IMR-90 (cell line): ENCODE measurements at regions not wholly inside any gene's neighbourhood (a gene's known extent, or its start where the extent isn't known, plus 50 kb on each side); places are given as distances from the start of the nearest gene placed in this dataset.

Experiments
- ATAC-seq: fragments of 200-7000 bp; cut with Tn5 transposase; 2 replicates; pipeline ENCODE4 v1.9.1; 2020; ENCODE audit warnings: low read depth, mild to moderate bottlenecking, moderate library complexity
- BruUV-seq: library from RNA; stranded (reverse); fragments of 400-500 nt; replicated peaks from 2 replicates; lab custom pipeline; 2021; lab: Mats Ljungman, UMichigan
- CTCF ChIA-PET: fragments of 300-600 bp; formaldehyde crosslinking; extraction: SDS; loops from one replicate; lab custom pipeline; 2021; ENCODE audit warnings: antibody characterized with exemption; lab: Yijun Ruan, JAX
- POLR2A ChIA-PET: fragments of 300-600 bp; sonication (Branson Sonifier 250); formaldehyde crosslinking; loops from one replicate; lab custom pipeline; 2022; ENCODE audit warnings: antibody characterized with exemption; ENCODE audit not compliant: unreplicated experiment; lab: Charles Lee
- DNase-seq: peaks from one replicate; pipeline ENCODE4 v3.0.0; 2013
- H2AFZ ChIP-seq: replicated peaks from 2 replicates; pipeline ENCODE3; 2013; ENCODE audit warnings: low read length, mild to moderate bottlenecking; ENCODE audit not compliant: poor library complexity
- H2AK5ac ChIP-seq: 2 replicates; pipeline ENCODE4 v1.6.1; 2013; ENCODE audit warnings: low read depth, low read length, inconsistent platforms
- H2AK9ac ChIP-seq: replicated peaks from 2 replicates; pipeline ENCODE3; 2013; ENCODE audit warnings: mild to moderate bottlenecking, low read depth, low read length, moderate library complexity; ENCODE audit not compliant: poor library complexity
- H2BK120ac ChIP-seq: 2 replicates; pipeline ENCODE4 v1.6.1; 2013; ENCODE audit warnings: low read depth, low read length, inconsistent platforms
- H2BK15ac ChIP-seq: 3 replicates; pipeline ENCODE4 v1.6.1; 2013; ENCODE audit warnings: low read depth, low read length, inconsistent platforms
- H2BK20ac ChIP-seq: 2 replicates; pipeline ENCODE4 v1.6.1; 2013; ENCODE audit warnings: low read depth, mild to moderate bottlenecking, inconsistent platforms, low read length, moderate library complexity
- H2BK5ac ChIP-seq: 2 replicates; pipeline ENCODE4 v1.6.1; 2013; ENCODE audit warnings: mild to moderate bottlenecking, low read depth, low read length, inconsistent platforms; ENCODE audit not compliant: poor library complexity, severe bottlenecking
- H3K14ac ChIP-seq: replicated peaks from 2 replicates; pipeline ENCODE4 v1.6.1; 2013; ENCODE audit warnings: low read depth, low read length, inconsistent platforms
- H3K18ac ChIP-seq: 2 replicates; pipeline ENCODE4 v1.6.1; 2013; ENCODE audit warnings: low read depth, low read length, control low read depth
- H3K23ac ChIP-seq: 2 replicates; pipeline ENCODE4 v1.6.1; 2013; ENCODE audit warnings: low read depth, low read length, inconsistent platforms
- H3K27ac ChIP-seq: 2 replicates; pipeline ENCODE4 v1.5.1; 2013; ENCODE audit warnings: mild to moderate bottlenecking, control low read depth, low read length; ENCODE audit not compliant: insufficient read depth
- H3K27me3 ChIP-seq: 2 replicates; pipeline ENCODE4 v1.6.1; 2013; ENCODE audit warnings: low read length; ENCODE audit not compliant: control insufficient read depth, insufficient read depth
- H3K36me3 ChIP-seq: 2 replicates; pipeline ENCODE4 v1.6.1; 2013; ENCODE audit warnings: low read length, mixed read lengths; ENCODE audit not compliant: control insufficient read depth, insufficient read depth
- H3K4ac ChIP-seq: 2 replicates; pipeline ENCODE4 v1.6.1; 2013; ENCODE audit warnings: low read depth, low read length, inconsistent platforms
- H3K4me1 ChIP-seq: 2 replicates; pipeline ENCODE4 v1.6.1; 2013; ENCODE audit warnings: low read length, mixed read lengths; ENCODE audit not compliant: control insufficient read depth, insufficient read depth
- H3K4me2 ChIP-seq: 2 replicates; pipeline ENCODE4 v1.6.1; 2013; ENCODE audit warnings: low read depth, mild to moderate bottlenecking, control low read depth, low read length, moderate library complexity
- H3K4me3 ChIP-seq: 2 replicates; pipeline ENCODE4 v1.5.1; 2013; ENCODE audit warnings: low read depth, mild to moderate bottlenecking, control low read depth, low read length, moderate library complexity; ENCODE audit not compliant: insufficient read depth
- H3K56ac ChIP-seq: 2 replicates; pipeline ENCODE4 v1.6.1; 2013; ENCODE audit warnings: low read length, inconsistent platforms; ENCODE audit not compliant: insufficient read depth; ENCODE audit errors: extremely low read depth
- H3K79me1 ChIP-seq, 2 experiments: 2 replicates each; pipeline ENCODE4 v1.6.1; 2013; ENCODE audit warnings: low read length in 2 of 2, inconsistent platforms in 1 of 2, low read depth in 1 of 2
- H3K9ac ChIP-seq: 2 replicates; pipeline ENCODE4 v1.6.1; 2013; ENCODE audit warnings: low read depth, low read length, control low read depth
- H3K9me1 ChIP-seq: 2 replicates; pipeline ENCODE4 v1.6.1; 2013; ENCODE audit warnings: low read length, inconsistent platforms; ENCODE audit not compliant: insufficient read depth
- H3K9me3 ChIP-seq: 2 replicates; pipeline ENCODE4 v1.6.1; 2013; ENCODE audit warnings: low read length; ENCODE audit not compliant: control insufficient read depth, insufficient read depth
- H4K20me1 ChIP-seq: 2 replicates; pipeline ENCODE4 v1.6.1; 2013; ENCODE audit warnings: low read length, inconsistent platforms; ENCODE audit not compliant: insufficient read depth
- H4K5ac ChIP-seq: 2 replicates; pipeline ENCODE4 v1.6.1; 2013; ENCODE audit warnings: mild to moderate bottlenecking, low read depth, low read length, control low read depth
- H4K8ac ChIP-seq, 2 experiments: 2 replicates each; pipeline ENCODE4 v1.6.1; 2013; ENCODE audit warnings: low read depth in 2 of 2, low read length in 2 of 2, control low read depth in 1 of 2, inconsistent platforms in 1 of 2
- H4K91ac ChIP-seq: 2 replicates; pipeline ENCODE4 v1.6.1; 2013; ENCODE audit warnings: low read depth, low read length, inconsistent platforms; ENCODE audit not compliant: insufficient read depth
- BHLHE40 ChIP-seq: fragments of 150-350 bp; IDR thresholded peaks from 2 replicates; pipeline ENCODE4 v1.6.1; 2016; ENCODE audit warnings: mild to moderate bottlenecking, low read depth, low read length
- CEBPB ChIP-seq: IDR thresholded peaks from 2 replicates; pipeline ENCODE4 v1.6.1; 2012; ENCODE audit warnings: low read depth, low read length, improper control_type of control experiment
- CHD1 ChIP-seq: IDR thresholded peaks from 2 replicates; pipeline ENCODE4 v1.6.1; 2012; ENCODE audit warnings: low read depth, low read length, improper control_type of control experiment
- CTCF ChIP-seq: conservative IDR thresholded peaks from 2 replicates; pipeline ENCODE4 v1.5.1; 2012; ENCODE audit warnings: mild to moderate bottlenecking, low read depth, low read length, improper control_type of control experiment
- FOS ChIP-seq: fragments of 150-350 bp; IDR thresholded peaks from 2 replicates; pipeline ENCODE4 v1.6.1; 2016; ENCODE audit warnings: low read depth, low read length
- MAFK ChIP-seq: IDR thresholded peaks from 2 replicates; pipeline ENCODE4 v1.6.1; 2012; ENCODE audit warnings: low read depth, low read length, improper control_type of control experiment
- MAZ ChIP-seq: IDR thresholded peaks from 2 replicates; pipeline ENCODE4 v1.6.1; 2012; ENCODE audit warnings: low read depth, mild to moderate bottlenecking, low read length, improper control_type of control experiment, moderate library complexity, borderline replicate concordance
- MXI1 ChIP-seq: IDR thresholded peaks from 2 replicates; pipeline ENCODE4 v1.6.1; 2012; ENCODE audit warnings: low read depth, mild to moderate bottlenecking, low read length, moderate library complexity, borderline replicate concordance
- NFE2L2 ChIP-seq: fragments of 150-350 bp; IDR thresholded peaks from 2 replicates; pipeline ENCODE4 v1.6.1; 2016; ENCODE audit warnings: low read depth, mild to moderate bottlenecking, low read length
- POLR2A ChIP-seq: IDR thresholded peaks from 2 replicates; pipeline ENCODE4 v1.6.1; 2012; ENCODE audit warnings: mild to moderate bottlenecking, low read depth, low read length
- RAD21 ChIP-seq: IDR thresholded peaks from 2 replicates; pipeline ENCODE4 v1.6.1; 2012; ENCODE audit warnings: low read length, improper control_type of control experiment
- RCOR1 ChIP-seq: IDR thresholded peaks from 2 replicates; pipeline ENCODE4 v1.6.1; 2012; ENCODE audit warnings: mild to moderate bottlenecking, low read length, improper control_type of control experiment; ENCODE audit not compliant: insufficient replicate concordance
- RFX5 ChIP-seq: IDR thresholded peaks from 2 replicates; pipeline ENCODE4 v1.8.0; 2012; ENCODE audit warnings: low read depth, mild to moderate bottlenecking, low read length, moderate library complexity
- SMC3 ChIP-seq: fragments of 150-350 bp; IDR thresholded peaks from 2 replicates; pipeline ENCODE4 v1.6.1; 2016; ENCODE audit warnings: low read depth, mild to moderate bottlenecking, antibody characterized with exemption, low read length, moderate library complexity
- WGBS, 2 experiments: methylation state at CpG; one replicate each; pipeline versions ENCODE4 v1.1.5 to v1.1.7; 2013; ENCODE audit warnings: missing lambda C conversion rate in 2 of 2; ENCODE audit not compliant: insufficient read length in 1 of 2; ENCODE audit errors: extremely low coverage in 2 of 2; 5-methylcytosine and 5-hydroxymethylcytosine counted together
- dilution Hi-C: fragments of 300-500 bp; cut with HindIII; formaldehyde crosslinking; loops from one replicate; pipeline ENCODE4 v1.14.3; 2018; ENCODE audit warnings: low sequenced_read_pairs; ENCODE audit not compliant: unreplicated experiment
- in situ Hi-C: fragments of 300-500 bp; cut with MboI; formaldehyde crosslinking; loops from 3 replicates; pipeline ENCODE4 v1.14.3; 2019; ENCODE audit warnings: low sequenced_read_pairs, inconsistent platforms, mixed read lengths
- intact Hi-C: fragments of 100-400 bp; cut with micrococcal nuclease; formaldehyde crosslinking; loops from 2 replicates; pipeline ENCODE4 v1.10.0; 2022
- TF ChIP-seq, protein P1 (sequence below): fragments of 150-350 bp; IDR thresholded peaks from 2 replicates; pipeline ENCODE4 v1.6.1; 2017; ENCODE audit warnings: mild to moderate bottlenecking, antibody characterized with exemption, low read length, low read depth
- TF ChIP-seq, protein P2 (sequence below): fragments of 150-350 bp; IDR thresholded peaks from 2 replicates; pipeline ENCODE4 v1.6.1; 2016; ENCODE audit warnings: low read depth, mild to moderate bottlenecking, low read length, moderate library complexity, borderline replicate concordance

GRCh38 chr5:168177831-168178450, 113.5 kb upstream of the WWC1 start:
- Histone ChIP-seq H2BK20ac (no peak overlapping the region), H3K79me1 (no peaks in the 10 kb centered on the region), H4K91ac (no peak overlapping the region), H4K20me1 (no peaks in the 10 kb centered on the region), H3K18ac (no peak overlapping the region), H3K14ac (no peak overlapping the region), H3K4me1 (no peaks in the 10 kb centered on the region), H3K4ac (no peak overlapping the region), H3K4me2 (no peak overlapping the region), H3K4me3 (no peak overlapping the region), H2AK9ac (no peak overlapping the region), H3K56ac (no peak overlapping the region), H3K23ac (no peak overlapping the region), H2BK120ac (no peak overlapping the region), H3K9ac (no peak overlapping the region), H4K8ac (no peak overlapping the region), H3K27ac (no peak overlapping the region), H3K9me3 (no peaks in the 10 kb centered on the region), H3K36me3 (no peaks in the 10 kb centered on the region), H4K5ac (no peak overlapping the region), H2AK5ac (no peak overlapping the region), H3K27me3 (no peaks in the 10 kb centered on the region), H2AFZ (peak overlapping the region; percentile 51), H2BK15ac (no peak overlapping the region), H3K9me1 (no peaks in the 10 kb centered on the region), H2BK5ac (no peak overlapping the region)
- dilution Hi-C loops, result no loop called here
- in situ Hi-C loops, result no loop called here
- POLR2A ChIA-PET, result no interaction called here
- WGBS, 2 experiments, result 47% methylated on average over 6 of the region's 14 CpGs; no CpG with 5 or more reads in 1 of the 2 experiments
- intact Hi-C loops, result no loop called here
- BruUV-seq, result no TSS peak
- DNase-seq (no peak), ATAC-seq (no peak)
- CTCF ChIA-PET, result no interaction called here
- TF ChIP-seq MXI1 (no peak), CEBPB (no peak), RAD21 (no peak), MAZ (no peak), CTCF (no peak), CHD1 (no peak), SMC3 (no peak), NFE2L2 (no peak), BHLHE40 (no peak), RFX5 (no peak), FOS (no peak), MAFK (no peak), RCOR1 (no peak), POLR2A (no peak)
- TF ChIP-seq, protein P1, sequence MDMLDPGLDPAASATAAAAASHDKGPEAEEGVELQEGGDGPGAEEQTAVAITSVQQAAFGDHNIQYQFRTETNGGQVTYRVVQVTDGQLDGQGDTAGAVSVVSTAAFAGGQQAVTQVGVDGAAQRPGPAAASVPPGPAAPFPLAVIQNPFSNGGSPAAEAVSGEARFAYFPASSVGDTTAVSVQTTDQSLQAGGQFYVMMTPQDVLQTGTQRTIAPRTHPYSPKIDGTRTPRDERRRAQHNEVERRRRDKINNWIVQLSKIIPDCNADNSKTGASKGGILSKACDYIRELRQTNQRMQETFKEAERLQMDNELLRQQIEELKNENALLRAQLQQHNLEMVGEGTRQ, result no peak
- TF ChIP-seq, protein P2, sequence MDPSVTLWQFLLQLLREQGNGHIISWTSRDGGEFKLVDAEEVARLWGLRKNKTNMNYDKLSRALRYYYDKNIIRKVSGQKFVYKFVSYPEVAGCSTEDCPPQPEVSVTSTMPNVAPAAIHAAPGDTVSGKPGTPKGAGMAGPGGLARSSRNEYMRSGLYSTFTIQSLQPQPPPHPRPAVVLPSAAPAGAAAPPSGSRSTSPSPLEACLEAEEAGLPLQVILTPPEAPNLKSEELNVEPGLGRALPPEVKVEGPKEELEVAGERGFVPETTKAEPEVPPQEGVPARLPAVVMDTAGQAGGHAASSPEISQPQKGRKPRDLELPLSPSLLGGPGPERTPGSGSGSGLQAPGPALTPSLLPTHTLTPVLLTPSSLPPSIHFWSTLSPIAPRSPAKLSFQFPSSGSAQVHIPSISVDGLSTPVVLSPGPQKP, result no peak
